NT2/D1 (cell line): ENCODE measurements at regions not wholly inside any gene's neighbourhood (a gene's known extent, or its start where the extent isn't known, plus 50 kb on each side); places are given as distances from the start of the nearest gene placed in this dataset.

ENCODE experiments used
- SUZ12 ChIP-seq: IDR thresholded peaks from 2 replicates; pipeline ENCODE4 v1.6.1; 2011; ENCODE audit not compliant: insufficient read length, insufficient read depth; ENCODE audit errors: extremely low read depth
- YY1 ChIP-seq: IDR thresholded peaks from 2 replicates; pipeline ENCODE4 v1.6.1; 2011; ENCODE audit not compliant: insufficient read length, insufficient read depth
- ZNF274 ChIP-seq: IDR thresholded peaks from 2 replicates; pipeline ENCODE4 v1.6.1; 2011; ENCODE audit warnings: mild to moderate bottlenecking, low read depth, low read length

DNA sequence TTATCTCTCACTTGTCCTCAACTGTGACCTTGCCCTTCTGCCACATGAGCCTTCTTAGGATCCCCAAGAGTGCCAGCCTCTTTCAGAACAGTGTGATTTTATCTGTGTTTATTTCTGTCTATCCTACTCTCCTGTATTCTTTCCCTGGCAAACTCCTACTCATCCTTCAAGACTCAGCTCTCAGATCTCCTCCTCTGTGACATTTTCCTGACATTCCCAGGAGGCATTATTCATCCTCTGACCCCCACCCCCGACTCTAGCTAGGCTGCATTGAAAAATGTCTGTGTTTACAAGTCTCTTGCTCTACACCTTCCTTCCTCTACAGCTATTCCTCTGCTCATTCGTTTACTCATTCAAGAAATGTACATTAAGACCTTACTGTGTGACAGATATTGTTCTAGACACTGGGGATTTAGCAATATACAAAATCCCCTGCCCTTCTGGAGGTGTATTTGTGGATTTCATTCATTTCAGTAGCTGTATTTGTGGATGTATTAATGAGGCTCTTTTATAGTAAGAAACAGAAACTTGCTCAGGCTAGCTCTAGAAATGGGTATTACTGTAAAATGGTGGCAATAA, 61.4 kb upstream of the COMTD1 start:
- TF ChIP-seq ZNF274 (no peak), SUZ12 (no peak), YY1 (no peak)
